ENCODE measurements at regions not wholly inside any gene's neighbourhood (a gene's known extent, or its start where the extent isn't known, plus 50 kb on each side); places are given as distances from the start of the nearest gene placed in this dataset.

DNA sequence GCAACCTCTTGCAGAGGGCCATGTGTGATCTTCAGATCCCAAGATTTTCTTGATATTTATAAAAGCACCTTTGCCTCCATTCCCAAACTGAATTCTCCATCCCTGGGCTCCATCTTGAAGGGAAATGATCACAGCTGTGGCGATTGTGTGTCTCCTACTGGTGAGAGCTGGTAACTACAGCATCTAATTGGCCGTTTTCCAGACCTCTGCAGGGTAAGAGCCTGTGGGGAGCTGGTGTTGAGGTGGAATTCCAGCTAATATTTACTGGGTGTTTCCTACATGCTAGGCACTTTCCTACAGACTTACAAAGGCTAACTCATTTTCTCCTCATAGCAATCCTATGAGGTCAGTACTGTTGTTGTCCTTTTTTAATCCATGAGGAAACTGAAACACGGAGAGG is 59.2 kb upstream of the FNDC1 start:
- peak; percentile 74 for ATAC-seq
- H3K4me2 ChIP-seq (ENCODE audit: insufficient read depth, low read length): no peak overlapping the region
- no peaks in the 10 kb centered on the region for H3K79me2 ChIP-seq (ENCODE audit: control insufficient read depth, insufficient read depth, low read length)
- H4K20me1 ChIP-seq (replicated peaks; ENCODE audit: control insufficient read depth, insufficient read depth, low read length): no peaks in the 10 kb centered on the region; the same call in 1 of the 2 replicates
- H3K9me3 ChIP-seq (replicated peaks; ENCODE audit: control insufficient read depth, insufficient read depth, low read depth, low read length): no peaks in the 10 kb centered on the region
- POLR2A ChIA-PET: interaction anchor here (0.8 to 1.3 kb wide), 2 partner anchors 16 to 19 kb away, joined by 3 to 5 read pairs; no protein-coding TSS in a partner anchor
- BruUV-seq (replicated peaks): no TSS peak
- no peaks in the 10 kb centered on the region for H3K9me1 ChIP-seq (ENCODE audit: control insufficient read depth, insufficient read depth, low read length)
- H3K9ac ChIP-seq (ENCODE audit: insufficient read depth in 1 of 2, low read depth in 2 of 2, low read length in 2 of 2): no peak overlapping the region
- CTCF ChIA-PET (ENCODE audit: low intra/inter-chr PET ratio): interaction anchor here (0.8 to 1.6 kb wide), 2 partner anchors 68 to 138 kb away, joined by 3 to 9 read pairs; no protein-coding TSS in a partner anchor
- WGBS (ENCODE audit: insufficient coverage, low coverage, missing lambda C conversion rate): 3% methylated on average over 3 of the region's 3 CpGs
- intact Hi-C loops (cut with micrococcal nuclease) (no loop called here), in situ Hi-C loops (cut with MboI) (loop anchor here (25.0 kb wide), 1 partner anchor 423 kb away; no protein-coding TSS in a partner anchor)
- H3K27me3 ChIP-seq (ENCODE audit: control insufficient read depth in 2 of 2, insufficient read depth in 2 of 2, low read length in 2 of 2): peaks cover 10 to 21% of the 10 kb centered on the region in 2 experiments
- FAIRE-seq: peak; percentile 95
- no peaks in the 10 kb centered on the region for H3K36me3 ChIP-seq (ENCODE audit: control insufficient read depth, insufficient read depth, low read length)
- peak; percentile 49 to 77 (median 70) for DNase-seq (ENCODE audit: extremely low read depth in 1 of 4, low spot score in 3 of 4)
- no peak overlapping the region for H3K4me3 ChIP-seq
- no peak overlapping the region for H2AFZ ChIP-seq (ENCODE audit: low read depth, low read length)
- H3K4me1 ChIP-seq (replicated peaks in 1 of 2; ENCODE audit: control insufficient read depth in 2 of 2, insufficient read depth in 2 of 2, low read length in 2 of 2): peaks cover 0 to 6% of the 10 kb centered on the region in 2 experiments; a peak in 2 of 5 replicates
- no peak overlapping the region for H3K27ac ChIP-seq (ENCODE audit: extremely low read depth, low read depth, low read length)
- TF ChIP-seq, protein P1, sequence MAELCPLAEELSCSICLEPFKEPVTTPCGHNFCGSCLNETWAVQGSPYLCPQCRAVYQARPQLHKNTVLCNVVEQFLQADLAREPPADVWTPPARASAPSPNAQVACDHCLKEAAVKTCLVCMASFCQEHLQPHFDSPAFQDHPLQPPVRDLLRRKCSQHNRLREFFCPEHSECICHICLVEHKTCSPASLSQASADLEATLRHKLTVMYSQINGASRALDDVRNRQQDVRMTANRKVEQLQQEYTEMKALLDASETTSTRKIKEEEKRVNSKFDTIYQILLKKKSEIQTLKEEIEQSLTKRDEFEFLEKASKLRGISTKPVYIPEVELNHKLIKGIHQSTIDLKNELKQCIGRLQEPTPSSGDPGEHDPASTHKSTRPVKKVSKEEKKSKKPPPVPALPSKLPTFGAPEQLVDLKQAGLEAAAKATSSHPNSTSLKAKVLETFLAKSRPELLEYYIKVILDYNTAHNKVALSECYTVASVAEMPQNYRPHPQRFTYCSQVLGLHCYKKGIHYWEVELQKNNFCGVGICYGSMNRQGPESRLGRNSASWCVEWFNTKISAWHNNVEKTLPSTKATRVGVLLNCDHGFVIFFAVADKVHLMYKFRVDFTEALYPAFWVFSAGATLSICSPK (IDR thresholded peaks at IDR 0.05; ENCODE audit: borderline replicate concordance): no peak
- TF ChIP-seq HMGN3 (IDR thresholded peaks at IDR 0.05; ENCODE audit: borderline replicate concordance, extremely low read depth, insufficient read length, low read depth, low read length): no peak
- no peak for TF ChIP-seq TOE1 (IDR thresholded peaks at IDR 0.05; ENCODE audit: borderline replicate concordance)
- TF ChIP-seq TOE1 (CRISPR knock-in tag; IDR thresholded peaks at IDR 0.05; ENCODE audit: borderline replicate concordance, low read depth): no peak
- TF ChIP-seq, protein P2, sequence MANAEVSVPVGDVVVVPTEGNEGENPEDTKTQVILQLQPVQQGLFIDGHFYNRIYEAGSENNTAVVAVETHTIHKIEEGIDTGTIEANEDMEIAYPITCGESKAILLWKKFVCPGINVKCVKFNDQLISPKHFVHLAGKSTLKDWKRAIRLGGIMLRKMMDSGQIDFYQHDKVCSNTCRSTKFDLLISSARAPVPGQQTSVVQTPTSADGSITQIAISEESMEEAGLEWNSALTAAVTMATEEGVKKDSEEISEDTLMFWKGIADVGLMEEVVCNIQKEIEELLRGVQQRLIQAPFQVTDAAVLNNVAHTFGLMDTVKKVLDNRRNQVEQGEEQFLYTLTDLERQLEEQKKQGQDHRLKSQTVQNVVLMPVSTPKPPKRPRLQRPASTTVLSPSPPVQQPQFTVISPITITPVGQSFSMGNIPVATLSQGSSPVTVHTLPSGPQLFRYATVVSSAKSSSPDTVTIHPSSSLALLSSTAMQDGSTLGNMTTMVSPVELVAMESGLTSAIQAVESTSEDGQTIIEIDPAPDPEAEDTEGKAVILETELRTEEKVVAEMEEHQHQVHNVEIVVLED (CRISPR knock-in tag; IDR thresholded peaks at IDR 0.05): no peak
- TF ChIP-seq, protein P3, sequence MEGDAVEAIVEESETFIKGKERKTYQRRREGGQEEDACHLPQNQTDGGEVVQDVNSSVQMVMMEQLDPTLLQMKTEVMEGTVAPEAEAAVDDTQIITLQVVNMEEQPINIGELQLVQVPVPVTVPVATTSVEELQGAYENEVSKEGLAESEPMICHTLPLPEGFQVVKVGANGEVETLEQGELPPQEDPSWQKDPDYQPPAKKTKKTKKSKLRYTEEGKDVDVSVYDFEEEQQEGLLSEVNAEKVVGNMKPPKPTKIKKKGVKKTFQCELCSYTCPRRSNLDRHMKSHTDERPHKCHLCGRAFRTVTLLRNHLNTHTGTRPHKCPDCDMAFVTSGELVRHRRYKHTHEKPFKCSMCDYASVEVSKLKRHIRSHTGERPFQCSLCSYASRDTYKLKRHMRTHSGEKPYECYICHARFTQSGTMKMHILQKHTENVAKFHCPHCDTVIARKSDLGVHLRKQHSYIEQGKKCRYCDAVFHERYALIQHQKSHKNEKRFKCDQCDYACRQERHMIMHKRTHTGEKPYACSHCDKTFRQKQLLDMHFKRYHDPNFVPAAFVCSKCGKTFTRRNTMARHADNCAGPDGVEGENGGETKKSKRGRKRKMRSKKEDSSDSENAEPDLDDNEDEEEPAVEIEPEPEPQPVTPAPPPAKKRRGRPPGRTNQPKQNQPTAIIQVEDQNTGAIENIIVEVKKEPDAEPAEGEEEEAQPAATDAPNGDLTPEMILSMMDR (IDR thresholded peaks at IDR 0.05 in 2 of 3, conservative IDR thresholded peaks at IDR 0.05 in 1 of 3; ENCODE audit: insufficient read depth in 2 of 3, low read depth in 1 of 3, low read length in 3 of 3): peak; percentile 80 to 93 (median 90)
- TF ChIP-seq FOSL1 (tag; conservative IDR thresholded peaks at IDR 0.05): no peak
- no peak for TF ChIP-seq ZBED1 (IDR thresholded peaks at IDR 0.05)
- TF ChIP-seq, protein P4, sequence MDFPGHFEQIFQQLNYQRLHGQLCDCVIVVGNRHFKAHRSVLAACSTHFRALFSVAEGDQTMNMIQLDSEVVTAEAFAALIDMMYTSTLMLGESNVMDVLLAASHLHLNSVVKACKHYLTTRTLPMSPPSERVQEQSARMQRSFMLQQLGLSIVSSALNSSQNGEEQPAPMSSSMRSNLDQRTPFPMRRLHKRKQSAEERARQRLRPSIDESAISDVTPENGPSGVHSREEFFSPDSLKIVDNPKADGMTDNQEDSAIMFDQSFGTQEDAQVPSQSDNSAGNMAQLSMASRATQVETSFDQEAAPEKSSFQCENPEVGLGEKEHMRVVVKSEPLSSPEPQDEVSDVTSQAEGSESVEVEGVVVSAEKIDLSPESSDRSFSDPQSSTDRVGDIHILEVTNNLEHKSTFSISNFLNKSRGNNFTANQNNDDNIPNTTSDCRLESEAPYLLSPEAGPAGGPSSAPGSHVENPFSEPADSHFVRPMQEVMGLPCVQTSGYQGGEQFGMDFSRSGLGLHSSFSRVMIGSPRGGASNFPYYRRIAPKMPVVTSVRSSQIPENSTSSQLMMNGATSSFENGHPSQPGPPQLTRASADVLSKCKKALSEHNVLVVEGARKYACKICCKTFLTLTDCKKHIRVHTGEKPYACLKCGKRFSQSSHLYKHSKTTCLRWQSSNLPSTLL (IDR thresholded peaks at IDR 0.05): no peak
- no peak for TF ChIP-seq ZNF184 (CRISPR knock-in tag; IDR thresholded peaks at IDR 0.05)
- TF ChIP-seq YY1 (IDR thresholded peaks at IDR 0.05; ENCODE audit: borderline replicate concordance in 1 of 3, control insufficient read depth in 1 of 3, extremely low read depth in 1 of 3, insufficient read depth in 3 of 3, insufficient read length in 1 of 3, insufficient replicate concordance in 2 of 3, low read depth in 1 of 3, low read length in 2 of 3): peak in 1 of 3 experiments; percentile 78
- TF ChIP-seq MAFG (tag; conservative IDR thresholded peaks at IDR 0.05): no peak
- TF ChIP-seq NR2C2 (CRISPR knock-in tag; IDR thresholded peaks at IDR 0.05): no peak
- TF ChIP-seq NR2C2 (tag; IDR thresholded peaks at IDR 0.05): no peak
- no peak for TF ChIP-seq PHB (CRISPR knock-in tag; IDR thresholded peaks at IDR 0.05)
